ENCODE measurements at regions not wholly inside any gene's neighbourhood (a gene's known extent, or its start where the extent isn't known, plus 50 kb on each side); places are given as distances from the start of the nearest gene placed in this dataset.

- Histone ChIP-seq H3K36me3 (ENCODE audit: insufficient read depth, low read length) (no peaks in the 10 kb centered on the region), H3K4me3 (no peak overlapping the region), H3K9me3 (ENCODE audit: low read depth, low read length) (no peaks in the 10 kb centered on the region), H3K9ac (ENCODE audit: insufficient read length) (no peak overlapping the region), H3K27ac (no peak overlapping the region)
- TF ChIP-seq POLR2AphosphoS5 (IDR thresholded peaks at IDR 0.05; ENCODE audit: borderline replicate concordance, low read depth, low read length) (no peak), EZH2 (IDR thresholded peaks at IDR 0.05) (no peak), FOXP2 (optimal IDR thresholded peaks at IDR 0.05; ENCODE audit: control extremely low read depth, extremely low read length, insufficient read depth) (no peak)
- DNase-seq (ENCODE audit: low read depth, low spot score) = no peak
Measured at GRCh38 chr16:55147396-55147795, 176.6 kb upstream of the IRX6 start.

GRCh38 chr16:55149622-55150021 is 174.4 kb upstream of the IRX6 start:
- no peak for DNase-seq (ENCODE audit: low read depth, low spot score)
- Histone ChIP-seq H3K4me3 (no peak overlapping the region), H3K36me3 (ENCODE audit: insufficient read depth, low read length) (no peaks in the 10 kb centered on the region), H3K9me3 (ENCODE audit: low read depth, low read length) (no peaks in the 10 kb centered on the region), H3K9ac (ENCODE audit: insufficient read length) (no peak overlapping the region), H3K27ac (no peak overlapping the region)
- TF ChIP-seq EZH2 (IDR thresholded peaks at IDR 0.05) (no peak), POLR2AphosphoS5 (IDR thresholded peaks at IDR 0.05; ENCODE audit: borderline replicate concordance, low read depth, low read length) (no peak), FOXP2 (optimal IDR thresholded peaks at IDR 0.05; ENCODE audit: control extremely low read depth, extremely low read length, insufficient read depth) (no peak)

DNA sequence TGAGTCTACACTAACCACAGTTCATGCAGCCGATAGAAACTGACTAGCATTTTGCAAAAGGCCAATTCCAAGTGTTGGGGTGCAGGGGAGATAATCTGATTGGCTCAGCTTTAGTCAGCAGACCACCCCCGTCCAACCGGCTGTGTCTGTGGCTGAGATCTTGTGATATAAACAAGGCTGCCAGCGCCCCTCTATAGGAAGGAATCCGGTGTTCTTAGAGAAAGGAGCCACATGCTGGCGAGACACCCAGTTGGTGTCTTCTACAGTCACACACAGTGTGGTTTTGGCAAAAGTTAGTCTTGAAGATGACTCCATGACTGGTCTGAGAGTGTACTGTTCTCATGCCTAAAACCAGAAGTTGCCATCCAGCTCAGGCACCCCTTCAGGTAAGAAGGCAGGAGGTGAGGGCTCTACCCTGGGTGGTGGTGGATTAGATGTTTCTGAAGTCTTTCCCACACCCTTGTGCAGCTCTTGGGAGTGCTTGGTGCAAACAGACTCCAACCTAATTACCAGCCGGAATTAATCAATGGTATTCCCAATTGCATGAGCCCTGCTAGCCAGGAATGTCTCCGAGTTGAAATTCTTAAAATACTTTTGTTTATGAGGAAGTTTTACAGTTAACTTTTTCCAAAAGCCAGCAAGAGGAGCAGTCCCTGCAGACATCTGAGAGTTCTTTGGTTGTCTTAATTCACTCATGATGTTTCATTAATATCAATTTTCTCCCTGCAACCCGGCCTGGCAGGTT is 172.3 kb upstream of the IRX6 start:
- no peak for DNase-seq (ENCODE audit: low read depth, low spot score)
- no peak overlapping the region for H3K4me3 ChIP-seq
- H3K9ac ChIP-seq (ENCODE audit: insufficient read length) = no peak overlapping the region
- no peaks in the 10 kb centered on the region for H3K9me3 ChIP-seq (ENCODE audit: low read depth, low read length)
- no peaks in the 10 kb centered on the region for H3K36me3 ChIP-seq (ENCODE audit: insufficient read depth, low read length)
- H3K27ac ChIP-seq = no peak overlapping the region
- TF ChIP-seq EZH2 (IDR thresholded peaks at IDR 0.05) = no peak
- TF ChIP-seq FOXP2 (optimal IDR thresholded peaks at IDR 0.05; ENCODE audit: control extremely low read depth, extremely low read length, insufficient read depth) = no peak
- no peak for TF ChIP-seq POLR2AphosphoS5 (IDR thresholded peaks at IDR 0.05; ENCODE audit: borderline replicate concordance, low read depth, low read length)

GRCh38 chr16:55152875-55153390 is 171.1 kb upstream of the IRX6 start:
- no peak overlapping the region for H3K27ac ChIP-seq
- TF ChIP-seq POLR2AphosphoS5 (IDR thresholded peaks at IDR 0.05; ENCODE audit: borderline replicate concordance, low read depth, low read length) (no peak), EZH2 (IDR thresholded peaks at IDR 0.05) (no peak), FOXP2 (optimal IDR thresholded peaks at IDR 0.05; ENCODE audit: control extremely low read depth, extremely low read length, insufficient read depth) (no peak)
- H3K36me3 ChIP-seq (ENCODE audit: insufficient read depth, low read length) = no peaks in the 10 kb centered on the region
- no peak overlapping the region for H3K9ac ChIP-seq (ENCODE audit: insufficient read length)
- no peak overlapping the region for H3K4me3 ChIP-seq
- no peak for DNase-seq (ENCODE audit: low read depth, low spot score)
- no peaks in the 10 kb centered on the region for H3K9me3 ChIP-seq (ENCODE audit: low read depth, low read length)

GRCh38 chr16:55154262-55154661 is 169.7 kb upstream of the IRX6 start:
- Histone ChIP-seq H3K27ac (no peak overlapping the region), H3K9ac (ENCODE audit: insufficient read length) (no peak overlapping the region), H3K36me3 (ENCODE audit: insufficient read depth, low read length) (no peaks in the 10 kb centered on the region), H3K9me3 (ENCODE audit: low read depth, low read length) (no peaks in the 10 kb centered on the region), H3K4me3 (no peak overlapping the region)
- TF ChIP-seq POLR2AphosphoS5 (IDR thresholded peaks at IDR 0.05; ENCODE audit: borderline replicate concordance, low read depth, low read length) (no peak), FOXP2 (optimal IDR thresholded peaks at IDR 0.05; ENCODE audit: control extremely low read depth, extremely low read length, insufficient read depth) (no peak), EZH2 (IDR thresholded peaks at IDR 0.05) (no peak)
- no peak for DNase-seq (ENCODE audit: low read depth, low spot score)

GRCh38 chr16:55154956-55155355 is 169.0 kb upstream of the IRX6 start:
- TF ChIP-seq FOXP2 (optimal IDR thresholded peaks at IDR 0.05; ENCODE audit: control extremely low read depth, extremely low read length, insufficient read depth) = no peak
- TF ChIP-seq EZH2 (IDR thresholded peaks at IDR 0.05) = no peak
- Histone ChIP-seq H3K27ac (no peak overlapping the region), H3K9ac (ENCODE audit: insufficient read length) (no peak overlapping the region), H3K36me3 (ENCODE audit: insufficient read depth, low read length) (no peaks in the 10 kb centered on the region), H3K9me3 (ENCODE audit: low read depth, low read length) (no peaks in the 10 kb centered on the region), H3K4me3 (no peak overlapping the region)
- no peak for DNase-seq (ENCODE audit: low read depth, low spot score)

DNA sequence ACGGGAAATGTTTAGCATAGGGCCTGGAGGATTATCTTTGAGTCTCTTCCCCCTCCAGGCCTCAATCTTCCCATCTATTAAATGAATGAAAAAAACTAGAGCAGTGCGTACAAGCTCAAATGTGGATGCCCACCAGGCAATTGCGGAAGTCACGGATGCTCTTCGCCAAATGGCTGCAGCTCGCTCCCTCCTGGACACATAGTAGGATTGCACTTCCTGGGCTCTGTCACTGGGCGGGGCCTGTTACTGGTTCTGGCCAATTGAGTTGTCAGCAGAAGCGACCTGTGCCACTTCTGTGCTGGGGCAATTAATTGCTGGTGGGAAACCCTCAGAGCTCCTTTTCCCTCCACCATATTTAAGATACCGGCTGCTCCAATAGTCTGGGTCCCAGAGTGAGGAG is 168.2 kb upstream of the IRX6 start:
- Histone ChIP-seq H3K9ac (ENCODE audit: insufficient read length) (no peak overlapping the region), H3K36me3 (ENCODE audit: insufficient read depth, low read length) (no peaks in the 10 kb centered on the region), H3K27ac (no peak overlapping the region), H3K9me3 (ENCODE audit: low read depth, low read length) (no peaks in the 10 kb centered on the region), H3K4me3 (no peak overlapping the region)
- no peak for TF ChIP-seq FOXP2 (optimal IDR thresholded peaks at IDR 0.05; ENCODE audit: control extremely low read depth, extremely low read length, insufficient read depth)
- no peak for TF ChIP-seq POLR2AphosphoS5 (IDR thresholded peaks at IDR 0.05; ENCODE audit: borderline replicate concordance, low read depth, low read length)
- TF ChIP-seq EZH2 (IDR thresholded peaks at IDR 0.05) = no peak
- no peak for DNase-seq (ENCODE audit: low read depth, low spot score)

DNA sequence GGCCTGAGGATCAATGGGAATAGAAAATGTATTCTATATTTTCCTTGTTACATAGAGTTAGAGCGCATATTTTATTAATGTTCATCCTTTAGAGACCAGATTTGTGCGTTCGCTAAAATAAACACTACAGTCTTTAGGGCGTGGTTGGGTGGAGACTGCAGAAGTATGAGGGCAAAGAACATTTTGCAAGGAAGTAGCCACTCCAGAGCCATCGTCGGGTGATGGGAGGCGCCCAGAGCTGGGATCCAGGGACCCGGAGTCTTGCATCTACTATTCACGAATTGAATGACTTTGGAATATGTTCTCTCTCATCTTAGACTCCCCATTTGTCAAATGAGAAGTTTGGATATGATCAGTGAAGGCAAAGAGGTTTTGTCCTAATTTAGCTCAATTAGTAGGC is 154.2 kb upstream of the IRX6 start:
- no peak for DNase-seq (ENCODE audit: low read depth, low spot score)
- no peaks in the 10 kb centered on the region for H3K36me3 ChIP-seq (ENCODE audit: insufficient read depth, low read length)
- TF ChIP-seq EZH2 (IDR thresholded peaks at IDR 0.05) (no peak), POLR2AphosphoS5 (IDR thresholded peaks at IDR 0.05; ENCODE audit: borderline replicate concordance, low read depth, low read length) (no peak), FOXP2 (optimal IDR thresholded peaks at IDR 0.05; ENCODE audit: control extremely low read depth, extremely low read length, insufficient read depth) (no peak)

GRCh38 chr16:55171241-55171640 is 152.8 kb upstream of the IRX6 start:
- DNase-seq (ENCODE audit: low read depth, low spot score) = no peak

More for the DNA sequence above, 154.2 kb upstream of the IRX6 start:
- no peak overlapping the region for H3K4me3 ChIP-seq
- H3K9me3 ChIP-seq (ENCODE audit: low read depth, low read length) = no peaks in the 10 kb centered on the region
- H3K27ac ChIP-seq = no peak overlapping the region
- no peak overlapping the region for H3K9ac ChIP-seq (ENCODE audit: insufficient read length)

More at GRCh38 chr16:55171241-55171640, 152.8 kb upstream of the IRX6 start:
- Histone ChIP-seq H3K36me3 (ENCODE audit: insufficient read depth, low read length) (no peaks in the 10 kb centered on the region), H3K27ac (no peak overlapping the region), H3K9me3 (ENCODE audit: low read depth, low read length) (no peaks in the 10 kb centered on the region), H3K9ac (ENCODE audit: insufficient read length) (no peak overlapping the region), H3K4me3 (no peak overlapping the region)
- no peak for TF ChIP-seq EZH2 (IDR thresholded peaks at IDR 0.05)
- no peak for TF ChIP-seq FOXP2 (optimal IDR thresholded peaks at IDR 0.05; ENCODE audit: control extremely low read depth, extremely low read length, insufficient read depth)
- TF ChIP-seq POLR2AphosphoS5 (IDR thresholded peaks at IDR 0.05; ENCODE audit: borderline replicate concordance, low read depth, low read length) = no peak
